Muscle of arm (tissue), 1 donor: ENCODE measurements at regions not wholly inside any gene's neighbourhood (a gene's known extent, or its start where the extent isn't known, plus 50 kb on each side); places are given as distances from the start of the nearest gene placed in this dataset.

Experiments
- DNase-seq: peaks from one replicate; pipeline ENCODE4 v3.0.0-alpha.2; 2013

DNA sequence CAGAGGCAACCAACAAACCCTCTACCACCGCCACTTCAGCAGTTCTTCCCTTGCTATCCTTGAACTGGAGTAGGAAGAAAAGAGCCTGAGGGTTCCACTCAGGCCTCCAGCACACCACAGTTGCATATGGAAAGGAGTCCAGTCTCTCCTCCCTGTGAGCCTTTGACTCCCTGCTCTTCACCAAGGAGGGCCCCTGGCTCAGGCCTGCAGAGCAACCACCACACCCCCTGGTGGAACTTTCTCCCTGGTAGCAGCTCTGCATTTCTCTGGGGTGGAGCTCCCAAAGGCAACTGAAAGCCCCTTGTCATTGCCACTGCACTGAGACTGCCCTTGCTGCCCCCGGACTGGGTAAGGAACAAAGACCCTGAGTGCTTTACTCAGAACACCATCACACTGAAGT is 1021.5 kb upstream of the ADGRL2 start:
- DNase-seq = no peak

DNA sequence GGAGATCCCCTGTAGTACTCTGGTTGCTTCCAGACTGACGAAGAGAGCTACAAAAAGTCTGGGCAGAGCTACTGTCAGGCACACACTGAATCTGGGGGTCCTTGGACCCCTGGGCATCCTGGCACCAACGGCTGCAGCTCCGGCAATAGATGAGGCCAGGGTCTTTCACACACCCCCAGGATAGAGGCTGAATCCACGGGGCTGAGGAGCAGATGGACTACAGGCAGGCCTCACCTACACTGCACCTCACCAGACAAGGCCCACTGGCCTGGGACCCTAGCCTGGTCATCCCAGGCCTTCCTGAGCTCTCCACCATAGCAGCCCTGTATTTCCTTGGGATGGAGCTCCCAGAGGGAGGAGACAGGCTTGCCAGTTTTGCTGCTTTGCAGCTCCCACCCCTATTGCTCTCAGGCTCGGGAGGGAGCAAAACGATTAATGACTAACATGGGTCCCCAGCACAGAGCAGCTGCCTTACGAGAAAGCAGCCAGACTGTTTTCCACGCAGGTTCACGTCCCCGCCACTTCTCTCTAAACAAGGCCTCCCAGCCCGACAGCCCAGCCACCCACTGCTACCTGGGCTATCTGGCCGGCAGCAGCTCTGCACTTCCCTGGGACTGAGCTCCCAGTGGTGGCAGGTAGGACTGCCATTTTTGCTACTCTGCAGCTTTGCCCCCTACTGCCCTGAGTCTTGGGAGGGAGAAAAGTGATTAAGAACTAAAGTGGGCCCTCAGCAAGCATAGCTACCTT is 1022.5 kb upstream of the ADGRL2 start:
- no peak for DNase-seq

DNA sequence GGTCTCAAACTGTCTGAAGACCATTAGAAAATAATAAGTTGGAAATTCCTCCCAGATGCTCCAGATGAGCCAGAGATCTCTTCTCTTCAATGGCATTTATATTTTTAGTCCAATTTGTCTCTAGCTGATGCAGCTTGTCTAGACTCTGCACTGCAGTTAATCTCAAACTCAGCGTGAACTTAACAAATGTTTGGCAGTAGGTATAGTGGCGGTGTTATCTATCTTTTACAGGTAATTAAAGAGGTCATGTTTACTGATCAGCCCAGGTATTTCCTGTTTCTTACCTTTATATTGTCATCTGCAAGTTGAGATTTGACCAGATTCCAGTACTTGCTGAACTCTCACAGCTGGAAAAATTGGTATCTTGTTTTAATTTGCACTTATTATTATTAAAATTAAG is 1024.5 kb upstream of the ADGRL2 start:
- DNase-seq = no peak

GRCh38 chr1:80769208-80769750 is 1031.5 kb upstream of the ADGRL2 start:
- DNase-seq = no peak

GRCh38 chr1:80767711-80768110 is 1033.0 kb upstream of the ADGRL2 start:
- no peak for DNase-seq

DNA sequence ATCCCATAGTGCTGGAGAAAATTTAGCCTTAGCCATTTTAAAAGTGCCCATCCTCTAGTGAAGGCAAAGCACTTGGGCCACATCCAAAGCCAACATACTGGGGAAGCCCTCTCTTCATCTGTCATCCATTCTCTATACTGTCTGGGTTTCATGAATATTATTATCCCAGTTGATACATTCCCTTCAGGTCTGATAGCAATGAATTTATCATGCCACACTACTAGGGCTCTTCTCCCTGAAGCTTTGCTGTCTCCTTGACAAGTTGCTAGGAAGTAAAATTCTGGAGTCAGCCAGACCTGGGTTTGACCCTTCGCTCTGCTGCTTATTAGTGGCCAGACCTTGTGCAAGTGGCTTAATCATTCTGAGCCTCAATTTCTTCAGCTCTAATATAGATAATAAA is 1041.4 kb upstream of the ADGRL2 start:
- DNase-seq = no peak

DNA sequence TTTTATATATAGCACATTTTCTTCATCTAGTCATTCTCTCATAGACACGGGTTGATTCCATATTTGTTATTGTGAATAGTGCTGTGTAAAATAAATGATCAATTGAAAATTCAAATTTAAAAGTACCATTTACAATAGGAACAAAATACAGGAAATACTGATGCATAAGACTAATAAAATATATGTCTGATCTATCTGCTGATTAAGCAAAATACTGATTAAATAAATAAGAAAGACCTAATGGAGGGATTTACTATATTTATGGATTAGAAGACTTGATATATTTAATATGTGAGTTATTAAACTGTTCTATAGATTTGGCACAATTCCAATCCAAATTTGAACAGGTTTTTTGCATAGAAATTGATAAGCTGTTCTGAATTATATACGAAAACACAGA is 1044.8 kb upstream of the ADGRL2 start:
- DNase-seq = no peak

DNA sequence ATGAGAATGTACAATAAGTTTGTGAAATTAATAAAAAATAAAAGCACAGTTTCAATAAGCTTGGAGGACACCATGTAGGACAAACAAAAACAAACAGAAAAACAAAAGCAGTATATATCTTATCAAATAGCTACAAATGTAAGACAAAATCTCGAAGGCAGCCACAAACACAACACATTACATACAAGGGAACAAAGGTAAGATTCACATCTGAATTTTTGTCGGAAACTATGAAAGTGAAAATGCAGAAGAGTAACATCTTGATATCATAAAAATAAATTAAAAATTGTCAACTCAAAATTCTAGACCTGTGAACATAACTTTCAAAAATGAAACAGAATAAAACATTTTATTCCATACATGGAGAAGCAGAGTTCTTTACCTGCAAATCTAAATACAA is 1049.5 kb upstream of the ADGRL2 start:
- DNase-seq = no peak

DNA sequence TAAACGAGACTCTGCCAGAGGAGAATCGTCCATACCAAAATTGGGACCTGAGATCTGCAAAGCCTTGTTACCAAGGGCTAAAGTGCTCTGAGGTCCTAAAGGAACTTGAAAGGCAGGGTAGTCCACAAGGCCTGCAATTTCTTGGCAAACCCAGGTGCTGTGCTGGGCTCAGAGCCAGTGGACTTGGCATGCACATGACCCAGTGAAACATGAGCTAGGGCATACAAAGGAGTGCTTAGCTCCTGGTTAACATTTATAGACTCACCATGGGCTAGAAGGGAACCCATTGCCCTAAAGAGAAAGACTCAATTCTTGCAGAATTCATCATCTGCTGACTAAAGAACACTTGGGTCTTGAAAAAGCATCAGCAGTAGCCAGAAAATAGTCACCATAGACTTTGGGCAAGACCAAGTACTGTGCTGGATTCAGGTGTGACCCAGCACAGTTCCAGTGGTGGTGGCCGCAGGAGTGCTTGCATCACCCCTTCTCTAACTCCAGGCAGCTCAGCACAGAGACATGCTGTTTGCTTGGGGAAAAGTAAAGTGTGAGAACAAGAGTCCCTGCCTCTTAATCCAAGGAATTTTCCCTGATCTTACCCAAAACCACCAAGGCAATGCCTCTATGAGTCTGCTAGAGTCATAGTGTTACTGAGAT is 1069.4 kb upstream of the ADGRL2 start:
- DNase-seq = no peak

DNA sequence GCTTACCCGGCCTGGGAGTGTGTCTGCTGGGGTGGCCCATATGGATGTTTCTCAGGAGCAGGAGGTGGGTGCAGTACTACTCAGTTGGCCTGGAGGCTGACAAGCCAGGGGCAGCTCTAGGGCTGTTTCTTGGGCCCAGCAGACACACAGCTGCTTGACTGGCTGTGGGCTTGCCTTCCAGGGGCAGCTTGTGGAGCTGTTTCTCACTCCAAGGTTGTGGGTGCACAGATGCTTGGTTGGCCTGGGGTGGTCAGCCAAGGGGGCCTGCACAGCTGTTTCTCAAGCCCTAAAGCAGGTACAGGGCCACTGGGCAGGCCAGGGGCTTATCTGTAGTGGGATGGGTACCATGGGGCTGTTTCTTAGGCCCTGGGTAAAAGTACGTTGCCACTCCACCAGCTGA is 1078.1 kb upstream of the ADGRL2 start:
- no peak for DNase-seq

DNA sequence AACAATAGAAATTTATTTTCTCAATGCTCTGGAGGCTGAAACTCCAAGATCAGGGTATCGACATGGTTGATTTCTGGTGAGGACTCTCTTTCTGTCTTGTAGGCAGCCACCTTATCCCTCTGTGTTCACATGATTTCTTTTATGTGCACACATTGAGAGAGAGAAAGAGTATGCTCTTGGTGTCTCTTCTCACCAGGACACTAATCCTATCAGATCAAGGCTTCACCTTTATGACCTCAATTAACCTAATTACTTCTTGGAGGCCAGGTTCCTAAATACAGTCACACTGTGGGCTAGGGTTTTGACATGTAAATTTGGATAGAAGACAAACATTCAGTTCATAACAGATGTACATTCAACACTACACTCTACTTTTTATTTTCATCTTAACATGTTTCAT is 1094.2 kb upstream of the ADGRL2 start:
- no peak for DNase-seq

DNA sequence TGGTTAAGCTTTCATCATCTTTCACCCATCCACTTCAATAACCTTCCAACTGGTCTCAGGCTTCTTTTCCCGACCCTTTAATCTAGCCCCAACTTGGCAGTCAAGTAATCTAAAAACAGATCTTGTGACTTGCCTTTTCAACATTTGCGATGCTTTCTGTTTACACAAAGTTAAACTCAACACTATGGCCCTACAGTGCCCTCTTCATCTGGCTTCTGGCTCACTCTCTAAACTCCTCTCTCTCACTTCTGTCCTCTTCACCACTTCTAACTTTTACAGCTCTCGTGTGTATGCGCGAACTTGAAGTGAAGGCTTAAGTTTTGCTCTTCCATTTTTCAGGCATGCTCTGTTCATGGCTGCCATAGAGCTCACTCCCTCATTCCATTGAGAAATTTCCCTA is 1122.3 kb upstream of the ADGRL2 start:
- DNase-seq = no peak

GRCh38 chr1:80675454-80675853 is 1125.3 kb upstream of the ADGRL2 start:
- DNase-seq = no peak

- DNase-seq = no peak
Measured at GRCh38 chr1:80673935-80674597, 1126.7 kb upstream of the ADGRL2 start.

DNA sequence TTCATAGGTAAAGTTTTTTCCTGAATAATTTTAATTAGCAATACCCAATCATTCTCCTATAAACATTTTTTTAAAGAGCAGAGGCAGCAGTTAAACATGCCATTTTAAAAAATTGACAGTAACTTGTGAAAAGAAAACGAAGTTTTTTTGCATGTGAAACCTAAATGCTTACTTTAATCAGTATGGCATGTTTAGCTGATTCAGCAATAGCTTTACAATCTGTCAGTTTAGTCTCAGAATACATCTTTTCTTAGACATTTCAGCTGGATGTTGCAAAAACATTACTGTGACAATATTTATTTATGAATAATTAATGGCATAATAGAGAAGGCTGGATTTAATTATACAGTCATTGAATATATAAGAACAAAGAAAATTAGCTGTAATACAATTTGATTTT is 1132.4 kb upstream of the ADGRL2 start:
- no peak for DNase-seq

GRCh38 chr1:80666073-80666472 is 1134.7 kb upstream of the ADGRL2 start:
- DNase-seq = no peak

- DNase-seq = peak; percentile 39
Measured at GRCh38 chr1:80659161-80659560, 1141.6 kb upstream of the ADGRL2 start.

GRCh38 chr1:80657707-80658106 is 1143.0 kb upstream of the ADGRL2 start:
- no peak for DNase-seq

GRCh38 chr1:80657044-80657643 is 1143.6 kb upstream of the ADGRL2 start:
- DNase-seq = no peak

DNA sequence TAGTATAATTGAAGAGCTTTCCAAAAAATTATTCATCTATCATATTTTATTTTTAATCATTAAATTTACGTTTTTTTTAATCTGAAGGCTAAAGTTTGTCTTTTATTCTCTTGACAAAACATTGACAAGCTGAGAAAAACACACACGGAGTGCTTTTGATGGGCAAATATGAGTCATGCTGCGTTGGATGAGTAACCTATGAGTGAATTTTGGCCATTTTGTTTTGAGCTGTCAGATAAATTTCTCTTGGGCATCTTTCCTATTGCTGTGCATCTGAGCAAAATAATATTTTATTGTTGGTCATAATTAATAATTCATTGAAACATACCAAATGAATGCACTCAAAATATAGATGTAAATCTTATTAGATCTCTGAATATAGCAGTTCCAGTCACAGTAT is 1144.1 kb upstream of the ADGRL2 start:
- DNase-seq = no peak

- no peak for DNase-seq
Measured at GRCh38 chr1:80656014-80656636, 1144.6 kb upstream of the ADGRL2 start.

GRCh38 chr1:80646053-80646452 is 1154.7 kb upstream of the ADGRL2 start:
- DNase-seq = no peak
